ENCODE measurements at regions not wholly inside any gene's neighbourhood (a gene's known extent, or its start where the extent isn't known, plus 50 kb on each side); places are given as distances from the start of the nearest gene placed in this dataset.

GRCh38 chr10:56943221-56943755, 582.2 kb upstream of the ZWINT start:
- DNase-seq, result no peak

- DNase-seq, result no peak
Observed at GRCh38 chr10:56934515-56934914, 573.5 kb upstream of the ZWINT start.

- no peak for DNase-seq
Observed at GRCh38 chr10:56928714-56929113, 567.7 kb upstream of the ZWINT start.

GRCh38 chr10:56927701-56928100, 566.6 kb upstream of the ZWINT start:
- DNase-seq, result no peak

GRCh38 chr10:56920601-56921261, 559.7 kb upstream of the ZWINT start:
- DNase-seq, result no peak

- no peak for DNase-seq
Observed at GRCh38 chr10:56912043-56912442, 551.0 kb upstream of the ZWINT start.

GRCh38 chr10:56905051-56905450, 544.0 kb upstream of the ZWINT start:
- no peak for DNase-seq

- DNase-seq, result no peak
Observed at GRCh38 chr10:56902554-56902953, 541.5 kb upstream of the ZWINT start.

GRCh38 chr10:56895306-56895705, 534.2 kb upstream of the ZWINT start:
- DNase-seq, result no peak

- no peak for DNase-seq
Observed at GRCh38 chr10:56881218-56881617, 520.2 kb upstream of the ZWINT start.

- DNase-seq, result no peak
Observed at GRCh38 chr10:56880606-56881005, 519.5 kb upstream of the ZWINT start.

GRCh38 chr10:56874950-56875349, 513.9 kb upstream of the ZWINT start:
- no peak for DNase-seq

GRCh38 chr10:56871160-56871668, 510.2 kb upstream of the ZWINT start:
- no peak for DNase-seq

GRCh38 chr10:56867236-56867635, 506.2 kb upstream of the ZWINT start:
- no peak for DNase-seq

- DNase-seq, result no peak
Observed at GRCh38 chr10:56856569-56856968, 495.5 kb upstream of the ZWINT start.

- DNase-seq, result no peak
Observed at GRCh38 chr10:56844978-56845529, 484.0 kb upstream of the ZWINT start.

- DNase-seq, result no peak
Observed at GRCh38 chr10:56836659-56837058, 475.6 kb upstream of the ZWINT start.

GRCh38 chr10:56831681-56832080, 470.6 kb upstream of the ZWINT start:
- no peak for DNase-seq

- no peak for DNase-seq
Observed at GRCh38 chr10:56823849-56824248, 462.8 kb upstream of the ZWINT start.

GRCh38 chr10:56805022-56805421, 444.0 kb upstream of the ZWINT start:
- no peak for DNase-seq

GRCh38 chr10:56785292-56785691, 424.2 kb upstream of the ZWINT start:
- DNase-seq, result no peak

GRCh38 chr10:56782503-56782902, 421.4 kb upstream of the ZWINT start:
- DNase-seq, result no peak

GRCh38 chr10:56771343-56771742, 410.3 kb upstream of the ZWINT start:
- no peak for DNase-seq

- no peak for DNase-seq
Observed at GRCh38 chr10:56763090-56763489, 402.0 kb upstream of the ZWINT start.

GRCh38 chr10:56745490-56745889, 384.4 kb upstream of the ZWINT start:
- no peak for DNase-seq

All from T-helper 1 cell (primary cell).